D721Med (cell line): ENCODE measurements at regions not wholly inside any gene's neighbourhood (a gene's known extent, or its start where the extent isn't known, plus 50 kb on each side); places are given as distances from the start of the nearest gene placed in this dataset.

Experiments
- DNase-seq: peaks from one replicate; pipeline ENCODE4 v3.0.0; 2011; ENCODE audit warnings: low spot score; ENCODE audit not compliant: insufficient read length
- FAIRE-seq: peaks from 2 replicates; lab custom pipeline; 2011; peaks lifted over from hg19 to GRCh38; lab: Jason Lieb, UNC
- TF ChIP-seq, protein P1 (sequence below): IDR thresholded peaks from 2 replicates; pipeline ENCODE4 v1.5.1; 2012; ENCODE audit warnings: mild to moderate bottlenecking, control low read depth; ENCODE audit not compliant: insufficient read depth; ENCODE audit errors: missing control alignments

DNA sequence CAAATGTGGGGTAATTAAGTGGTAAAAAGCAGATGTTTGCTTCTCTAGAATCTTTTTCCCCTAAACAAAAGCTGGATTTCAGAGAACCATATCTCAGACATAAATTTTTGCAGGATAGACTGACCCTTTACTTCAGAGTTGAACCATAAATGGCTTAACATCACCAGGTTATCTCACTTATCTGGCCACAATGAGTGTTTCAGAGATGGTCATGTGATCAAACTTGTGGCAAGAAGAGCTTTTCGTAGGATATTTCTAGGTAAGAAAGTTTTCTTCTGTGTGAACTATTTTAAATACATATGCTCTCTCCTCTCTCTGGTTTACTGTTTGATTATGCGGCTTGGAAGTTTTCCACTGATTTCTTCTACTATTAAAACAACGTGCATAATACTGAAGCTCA is 270.2 kb upstream of the TFAP2D start:
- DNase-seq (no peak), FAIRE-seq (no peak)
- TF ChIP-seq, protein P1, sequence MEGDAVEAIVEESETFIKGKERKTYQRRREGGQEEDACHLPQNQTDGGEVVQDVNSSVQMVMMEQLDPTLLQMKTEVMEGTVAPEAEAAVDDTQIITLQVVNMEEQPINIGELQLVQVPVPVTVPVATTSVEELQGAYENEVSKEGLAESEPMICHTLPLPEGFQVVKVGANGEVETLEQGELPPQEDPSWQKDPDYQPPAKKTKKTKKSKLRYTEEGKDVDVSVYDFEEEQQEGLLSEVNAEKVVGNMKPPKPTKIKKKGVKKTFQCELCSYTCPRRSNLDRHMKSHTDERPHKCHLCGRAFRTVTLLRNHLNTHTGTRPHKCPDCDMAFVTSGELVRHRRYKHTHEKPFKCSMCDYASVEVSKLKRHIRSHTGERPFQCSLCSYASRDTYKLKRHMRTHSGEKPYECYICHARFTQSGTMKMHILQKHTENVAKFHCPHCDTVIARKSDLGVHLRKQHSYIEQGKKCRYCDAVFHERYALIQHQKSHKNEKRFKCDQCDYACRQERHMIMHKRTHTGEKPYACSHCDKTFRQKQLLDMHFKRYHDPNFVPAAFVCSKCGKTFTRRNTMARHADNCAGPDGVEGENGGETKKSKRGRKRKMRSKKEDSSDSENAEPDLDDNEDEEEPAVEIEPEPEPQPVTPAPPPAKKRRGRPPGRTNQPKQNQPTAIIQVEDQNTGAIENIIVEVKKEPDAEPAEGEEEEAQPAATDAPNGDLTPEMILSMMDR, result no peak

DNA sequence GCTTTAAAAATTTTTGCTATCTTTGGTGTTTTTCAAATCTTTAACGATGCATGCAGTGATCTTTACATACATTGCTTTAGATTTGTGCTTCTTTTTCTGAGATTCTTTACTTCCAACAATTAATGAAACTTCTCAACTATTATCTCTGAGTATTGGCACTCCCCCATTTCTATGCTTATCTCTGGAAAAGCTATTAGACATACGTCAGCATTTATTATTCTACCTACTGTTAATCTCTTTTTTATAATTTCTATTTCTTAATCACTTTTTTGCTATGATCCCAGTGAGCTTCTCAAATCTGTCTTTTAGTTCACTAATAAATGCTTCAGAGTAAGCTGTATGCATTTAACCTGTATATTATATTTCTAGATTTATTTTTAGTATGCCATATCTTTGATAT is 264.2 kb upstream of the TFAP2D start:
- TF ChIP-seq, protein P1, result no peak
- no peak for FAIRE-seq
- DNase-seq, result no peak

DNA sequence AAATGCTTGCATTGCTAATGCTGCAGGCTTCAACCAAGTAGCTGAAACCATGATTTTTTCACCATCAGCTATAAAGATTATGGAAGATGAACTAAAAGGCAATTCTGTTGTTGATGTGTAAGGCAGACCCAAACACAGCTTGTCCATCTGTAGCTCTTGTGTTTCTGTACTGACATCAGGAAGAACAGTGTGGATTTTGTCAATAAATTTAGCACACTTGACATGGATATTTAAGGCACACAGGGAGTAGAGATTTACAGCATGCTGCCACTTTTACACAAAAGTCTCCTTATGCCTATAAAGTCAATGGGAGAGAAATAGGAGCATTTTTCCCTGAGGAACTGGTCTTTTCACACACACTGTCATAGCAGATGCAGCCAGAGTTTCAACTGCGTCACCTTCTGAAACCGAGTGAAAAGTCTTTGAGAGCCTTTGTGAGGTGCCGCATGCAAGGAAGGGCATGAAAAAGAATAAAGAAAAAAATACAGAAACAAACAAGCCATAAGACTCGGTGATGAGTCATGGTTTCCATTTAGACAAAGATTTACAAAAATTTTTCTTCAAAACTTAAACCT is 261.4 kb upstream of the TFAP2D start:
- TF ChIP-seq, protein P1, result no peak
- no peak for FAIRE-seq
- DNase-seq, result no peak

DNA sequence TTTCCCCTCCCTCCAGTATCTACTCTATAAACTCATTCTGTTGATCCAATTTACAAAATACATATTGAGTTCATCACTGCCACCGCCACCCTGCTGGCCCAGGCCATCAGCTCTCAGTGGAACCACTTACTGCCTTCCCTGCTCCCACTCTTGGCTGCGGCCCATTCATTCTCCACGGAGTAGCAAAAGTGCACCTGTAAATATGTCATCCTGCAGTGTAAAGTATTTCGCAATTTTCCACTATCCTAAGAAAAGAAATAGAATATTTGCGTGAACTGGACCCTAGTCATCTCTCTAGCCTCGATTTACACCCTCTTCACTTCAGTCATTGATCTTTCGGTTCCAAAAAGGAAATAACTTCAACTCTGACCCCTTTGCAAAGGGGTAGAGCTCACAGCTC is 258.3 kb upstream of the TFAP2D start:
- no peak for FAIRE-seq
- TF ChIP-seq, protein P1, result no peak
- no peak for DNase-seq

DNA sequence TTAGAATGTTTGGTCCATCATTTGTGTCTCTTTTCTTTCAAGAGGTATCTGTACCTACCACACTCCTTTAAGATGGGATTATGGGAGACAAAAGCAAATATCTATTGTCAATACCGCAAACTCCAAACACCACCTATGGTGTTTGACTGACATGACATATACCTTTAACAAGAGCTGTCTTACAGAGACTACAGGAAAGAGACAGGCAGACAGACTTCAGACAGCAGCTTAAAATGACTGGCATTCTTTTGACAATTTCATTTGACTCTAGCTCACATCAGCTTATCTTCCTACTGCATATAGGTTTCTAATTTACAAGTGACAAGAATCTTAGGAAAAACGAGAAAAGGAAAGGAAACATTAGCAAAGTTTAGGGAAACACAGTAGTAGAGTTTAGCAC is 256.0 kb upstream of the TFAP2D start:
- TF ChIP-seq, protein P1, result no peak
- DNase-seq (no peak), FAIRE-seq (no peak)

DNA sequence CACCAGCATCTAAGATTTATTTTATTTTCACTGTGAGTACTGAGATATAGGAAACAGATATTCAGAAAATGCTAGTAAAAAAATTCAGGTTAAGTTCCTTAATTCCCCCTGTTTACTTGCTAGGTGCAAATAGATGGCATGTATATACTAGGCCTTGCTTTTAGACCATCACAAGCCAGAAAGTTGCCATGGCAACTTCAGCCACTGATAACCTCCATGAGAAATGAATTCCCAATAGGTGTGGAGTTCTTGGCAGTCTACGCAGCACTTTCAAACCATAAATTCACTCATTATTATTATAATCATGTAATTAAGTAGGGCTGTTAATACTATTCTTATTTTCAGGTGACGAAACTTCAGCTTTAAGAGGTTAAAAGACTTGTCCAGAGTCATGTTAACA is 251.6 kb upstream of the TFAP2D start:
- FAIRE-seq, result no peak
- no peak for DNase-seq
- TF ChIP-seq, protein P1, result no peak

DNA sequence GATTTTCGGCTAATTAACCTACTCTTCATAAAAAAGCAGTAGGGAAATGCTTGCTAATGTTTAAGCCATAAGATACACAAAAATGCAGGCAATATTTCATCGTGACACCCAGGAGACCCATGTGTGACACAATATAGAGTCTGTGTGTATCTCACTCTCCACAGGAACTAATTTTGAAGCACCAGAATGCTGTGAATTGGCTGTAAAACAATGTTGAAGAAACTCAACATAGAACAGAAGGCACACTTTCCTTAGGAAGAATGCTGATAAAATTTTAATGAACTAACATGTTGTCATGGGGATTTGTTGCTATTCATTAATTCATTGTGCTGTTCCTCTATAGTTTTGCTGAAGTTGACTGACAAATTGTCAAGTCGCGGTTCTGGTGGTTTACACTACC is 249.4 kb upstream of the TFAP2D start:
- TF ChIP-seq, protein P1, result no peak
- FAIRE-seq (no peak), DNase-seq (no peak)
